GM23248 (cell line): ENCODE measurements at regions not wholly inside any gene's neighbourhood (a gene's known extent, or its start where the extent isn't known, plus 50 kb on each side); places are given as distances from the start of the nearest gene placed in this dataset.

Source experiments
- EZH2 ChIP-seq: fragments of 200-600 bp; sonication (generic); IDR thresholded peaks from 2 replicates; pipeline ENCODE4 v1.6.1; 2018; ENCODE audit warnings: antibody characterized with exemption, mild to moderate bottlenecking; ENCODE audit not compliant: insufficient read depth, poor library complexity, severe bottlenecking
- EZH2phosphoT487 ChIP-seq: fragments of 200-600 bp; sonication (generic); IDR thresholded peaks from 2 replicates; pipeline ENCODE4 v1.6.1; 2018; ENCODE audit warnings: antibody characterized with exemption, moderate library complexity, mild to moderate bottlenecking, low read depth; ENCODE audit not compliant: insufficient read depth

GRCh38 chrX:109873983-109874382 lies 128.9 kb upstream of the TMEM164 start:
- TF ChIP-seq EZH2phosphoT487 (no peak), EZH2 (no peak)
